Fibroblast of pulmonary artery (primary cell): ENCODE measurements at regions not wholly inside any gene's neighbourhood (a gene's known extent, or its start where the extent isn't known, plus 50 kb on each side); places are given as distances from the start of the nearest gene placed in this dataset.

ENCODE experiments used
- DNase-seq: peaks from one replicate; pipeline ENCODE4 v3.0.0-alpha.2; 2010; ENCODE audit warnings: low read depth
- H3K4me3 ChIP-seq: replicated peaks from 2 replicates; pipeline ENCODE4 v1.5.1; 2011; ENCODE audit warnings: low read depth, mild to moderate bottlenecking, control low read depth, low read length, moderate library complexity
- CTCF ChIP-seq: IDR thresholded peaks from 2 replicates; pipeline ENCODE4 v1.5.1; 2011; ENCODE audit warnings: mild to moderate bottlenecking, control low read depth, low read length, inconsistent platforms; ENCODE audit errors: missing control alignments

GRCh38 chr15:27601239-27601960, 497.7 kb downstream of the OCA2 start:
- no peak for DNase-seq
- TF ChIP-seq CTCF: no peak
- H3K4me3 ChIP-seq: no peak overlapping the region

- no peak for DNase-seq
- no peak for TF ChIP-seq CTCF
- H3K4me3 ChIP-seq: no peak overlapping the region
Measured at GRCh38 chr15:27599034-27599433, 500.1 kb downstream of the OCA2 start.

DNA sequence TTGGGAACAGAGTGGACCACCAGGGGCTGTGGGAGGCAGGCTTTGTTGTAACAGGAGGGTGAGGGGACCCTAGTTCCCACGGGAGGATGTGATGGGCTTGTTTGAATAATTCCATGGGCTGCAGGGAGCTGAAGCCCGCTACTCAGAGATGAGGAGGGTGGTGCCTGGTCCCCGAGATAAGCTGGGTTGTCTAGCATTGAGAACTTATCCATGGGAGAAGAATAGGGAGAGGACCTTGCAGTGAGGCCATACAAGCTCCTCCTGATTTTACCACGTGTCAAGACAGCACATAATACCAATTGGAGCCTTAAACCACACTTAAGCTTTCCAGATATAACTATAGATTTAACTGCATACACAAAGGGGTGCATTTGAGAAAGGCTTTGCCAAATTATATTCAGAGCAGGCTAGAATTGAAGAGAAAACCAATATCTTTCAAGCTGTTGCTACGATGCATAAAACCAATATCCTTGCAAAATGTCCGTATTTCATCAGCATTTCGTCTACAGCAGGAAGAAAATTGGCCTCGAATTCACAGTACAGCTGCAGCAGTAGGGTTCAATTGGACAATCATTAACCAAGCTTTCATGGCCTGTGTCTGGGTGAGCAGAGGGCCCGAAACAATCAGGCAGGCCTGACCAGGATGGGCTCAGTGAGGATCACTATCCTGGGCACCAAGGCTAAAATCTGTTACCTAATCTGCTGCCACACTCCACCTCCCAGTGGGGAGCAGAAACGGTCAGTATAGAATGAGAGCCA, 500.7 kb downstream of the OCA2 start:
- no peak for TF ChIP-seq CTCF
- H3K4me3 ChIP-seq: no peak overlapping the region
- no peak for DNase-seq

GRCh38 chr15:27595211-27595610, 503.9 kb downstream of the OCA2 start:
- no peak for DNase-seq
- TF ChIP-seq CTCF: no peak
- no peak overlapping the region for H3K4me3 ChIP-seq

DNA sequence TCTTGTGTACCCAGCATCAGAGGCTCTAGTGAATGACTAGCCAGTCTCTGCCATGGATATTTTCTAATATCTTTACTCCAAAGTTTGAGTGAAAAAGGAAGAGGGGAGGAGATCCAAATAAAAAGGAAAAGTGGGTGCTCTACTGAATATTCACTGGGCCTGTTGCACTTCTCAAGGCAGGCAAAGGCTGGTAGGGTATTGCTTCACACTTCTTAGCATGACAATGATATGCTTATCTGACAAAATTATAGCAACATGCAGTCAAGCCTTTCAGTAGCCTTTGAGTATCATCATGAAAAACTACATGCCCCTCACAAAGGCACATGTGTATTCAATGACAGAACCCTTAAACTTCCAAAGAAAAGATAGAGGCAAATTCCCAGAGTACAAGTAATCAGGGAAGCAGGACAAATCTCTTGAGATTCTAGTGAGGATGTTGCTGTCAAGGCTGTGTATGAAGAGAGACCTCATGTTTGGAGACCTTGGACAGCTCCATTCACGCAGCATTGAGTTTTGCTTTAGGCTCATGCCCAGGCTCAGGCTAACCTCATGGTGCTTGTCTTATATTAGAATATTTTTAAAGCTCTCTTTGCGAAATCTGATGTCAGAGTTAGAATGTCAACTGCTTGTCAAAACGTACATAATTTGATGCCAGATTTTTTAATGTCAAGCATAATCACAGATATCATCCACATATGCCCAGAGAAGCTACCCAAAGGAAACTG, 506.9 kb downstream of the OCA2 start:
- no peak for TF ChIP-seq CTCF
- H3K4me3 ChIP-seq: no peak overlapping the region
- DNase-seq: peak; percentile 3
